Smooth muscle cell (in vitro differentiated cells): ENCODE measurements at regions not wholly inside any gene's neighbourhood (a gene's known extent, or its start where the extent isn't known, plus 50 kb on each side); places are given as distances from the start of the nearest gene placed in this dataset.

Experiments
- DNase-seq: peaks from one replicate; lab custom pipeline; 2025; ENCODE audit not compliant: unreplicated experiment; lab: John Stamatoyannopoulos, UW
- H2AFZ ChIP-seq: fragments of 200-600 bp; sonication (generic); 2 replicates; pipeline ENCODE4 v1.6.0; 2016; ENCODE audit warnings: antibody characterized with exemption, low read depth, mild to moderate bottlenecking
- H3F3A ChIP-seq: fragments of 200-600 bp; sonication (generic); 2 replicates; pipeline ENCODE4 v1.6.0; 2017; ENCODE audit warnings: antibody characterized with exemption, low read depth
- H3K27ac ChIP-seq: fragments of 200-600 bp; sonication (generic); 2 replicates; pipeline ENCODE4 v1.5.1; 2016; ENCODE audit warnings: low read depth, mild to moderate bottlenecking
- H3K27me3 ChIP-seq: fragments of 200-600 bp; sonication (generic); 2 replicates; pipeline ENCODE4 v1.6.1; 2016; ENCODE audit warnings: low read depth, mild to moderate bottlenecking
- H3K36me3 ChIP-seq: fragments of 200-600 bp; sonication (generic); 2 replicates; pipeline ENCODE4 v1.5.1; 2016; ENCODE audit warnings: low read depth
- H3K4me1 ChIP-seq: fragments of 200-600 bp; sonication (generic); 2 replicates; pipeline ENCODE4 v1.5.1; 2016; ENCODE audit warnings: low read depth
- H3K4me2 ChIP-seq: fragments of 200-600 bp; sonication (generic); 2 replicates; pipeline ENCODE4 v1.6.0; 2016; ENCODE audit warnings: mild to moderate bottlenecking
- H3K4me3 ChIP-seq: fragments of 200-600 bp; sonication (generic); 2 replicates; pipeline ENCODE4 v1.5.1; 2016; ENCODE audit warnings: mild to moderate bottlenecking
- H3K79me2 ChIP-seq: fragments of 200-600 bp; sonication (generic); 2 replicates; pipeline ENCODE4 v1.6.0; 2016; ENCODE audit warnings: low read depth, mild to moderate bottlenecking
- H3K9ac ChIP-seq: fragments of 200-600 bp; sonication (generic); 2 replicates; pipeline ENCODE4 v1.6.0; 2016; ENCODE audit warnings: low read depth
- H3K9me3 ChIP-seq: fragments of 200-600 bp; sonication (generic); replicated peaks from 2 replicates; pipeline ENCODE4 v1.5.1; 2016; ENCODE audit warnings: low read depth
- H4K20me1 ChIP-seq: fragments of 200-600 bp; sonication (generic); 2 replicates; pipeline ENCODE4 v1.6.0; 2016; ENCODE audit warnings: low read depth
- CTCF ChIP-seq: fragments of 200-600 bp; sonication (generic); IDR thresholded peaks from 2 replicates; pipeline ENCODE4 v1.5.1; 2017; ENCODE audit warnings: borderline replicate concordance, mild to moderate bottlenecking, antibody characterized with exemption; ENCODE audit not compliant: insufficient read depth, poor library complexity, severe bottlenecking
- WGBS: methylation state at CpG from one replicate; pipeline ENCODE4 v1.1.7; 2016; ENCODE audit warnings: low lambda C conversion rate; 5-methylcytosine and 5-hydroxymethylcytosine counted together

GRCh38 chr13:22235285-22235949, 564.5 kb downstream of the FGF9 start:
- no peak overlapping the region for H2AFZ ChIP-seq
- no peaks in the 10 kb centered on the region for H3F3A ChIP-seq
- no peak overlapping the region for H3K4me3 ChIP-seq
- peak overlapping the region; percentile 7 for H3K4me2 ChIP-seq
- H4K20me1 ChIP-seq = no peaks in the 10 kb centered on the region
- H3K9me3 ChIP-seq = no peaks in the 10 kb centered on the region
- no peak overlapping the region for H3K9ac ChIP-seq
- no peak for DNase-seq
- no peaks in the 10 kb centered on the region for H3K27me3 ChIP-seq
- peaks cover 16% of the 10 kb centered on the region for H3K4me1 ChIP-seq
- TF ChIP-seq CTCF = no peak
- no peaks in the 10 kb centered on the region for H3K36me3 ChIP-seq
- H3K27ac ChIP-seq = peak overlapping the region; percentile 44
- no peaks in the 10 kb centered on the region for H3K79me2 ChIP-seq
- WGBS = 13% methylated on average over 2 of the region's 2 CpGs

- H2AFZ ChIP-seq = no peak overlapping the region
Observed at GRCh38 chr13:22235950-22236290, 565.0 kb downstream of the FGF9 start.

GRCh38 chr13:22238269-22238668, 567.4 kb downstream of the FGF9 start:
- Histone ChIP-seq H4K20me1 (no peaks in the 10 kb centered on the region), H2AFZ (no peak overlapping the region), H3K27ac (no peak overlapping the region), H3K9ac (no peak overlapping the region), H3K4me1 (peaks cover 23% of the 10 kb centered on the region), H3F3A (no peaks in the 10 kb centered on the region), H3K27me3 (no peaks in the 10 kb centered on the region), H3K9me3 (no peaks in the 10 kb centered on the region), H3K36me3 (no peaks in the 10 kb centered on the region), H3K79me2 (no peaks in the 10 kb centered on the region), H3K4me3 (no peak overlapping the region), H3K4me2 (no peak overlapping the region)
- no peak for DNase-seq
- no peak for TF ChIP-seq CTCF
- WGBS = 96% methylated on average over 4 of the region's 4 CpGs

More at GRCh38 chr13:22235950-22236290, 565.0 kb downstream of the FGF9 start:
- H3K27ac ChIP-seq = peak overlapping the region; percentile 44
- DNase-seq = no peak
- H3K9ac ChIP-seq = no peak overlapping the region
- no peaks in the 10 kb centered on the region for H3K36me3 ChIP-seq
- no peak overlapping the region for H3K4me3 ChIP-seq
- no peak for TF ChIP-seq CTCF
- H4K20me1 ChIP-seq = no peaks in the 10 kb centered on the region
- peak overlapping the region; percentile 7 for H3K4me2 ChIP-seq
- H3F3A ChIP-seq = no peaks in the 10 kb centered on the region
- no peaks in the 10 kb centered on the region for H3K9me3 ChIP-seq
- 29% methylated on average over 2 of the region's 2 CpGs for WGBS
- H3K4me1 ChIP-seq = peaks cover 21% of the 10 kb centered on the region
- H3K79me2 ChIP-seq = no peaks in the 10 kb centered on the region
- H3K27me3 ChIP-seq = no peaks in the 10 kb centered on the region

GRCh38 chr13:22240716-22241115, 569.8 kb downstream of the FGF9 start:
- DNase-seq = no peak
- H3K79me2 ChIP-seq = no peaks in the 10 kb centered on the region
- peak overlapping the region; percentile 14 for H3K4me2 ChIP-seq
- H4K20me1 ChIP-seq = no peaks in the 10 kb centered on the region
- H3K27me3 ChIP-seq = no peaks in the 10 kb centered on the region
- H3K4me3 ChIP-seq = no peak overlapping the region
- no peaks in the 10 kb centered on the region for H3K9me3 ChIP-seq
- no peak overlapping the region for H3K27ac ChIP-seq
- no peaks in the 10 kb centered on the region for H3F3A ChIP-seq
- H2AFZ ChIP-seq = peak overlapping the region; percentile 7
- H3K4me1 ChIP-seq = peaks cover 11% of the 10 kb centered on the region
- H3K9ac ChIP-seq = no peak overlapping the region
- no peak for TF ChIP-seq CTCF
- no peaks in the 10 kb centered on the region for H3K36me3 ChIP-seq
- WGBS = 59% methylated on average over 1 of the region's 1 CpG
